ENCODE measurements at regions not wholly inside any gene's neighbourhood (a gene's known extent, or its start where the extent isn't known, plus 50 kb on each side); places are given as distances from the start of the nearest gene placed in this dataset.

- H3K4me3 ChIP-seq (replicated peaks; ENCODE audit: low read depth, low read length) = no peak overlapping the region
- TF ChIP-seq, protein P1, sequence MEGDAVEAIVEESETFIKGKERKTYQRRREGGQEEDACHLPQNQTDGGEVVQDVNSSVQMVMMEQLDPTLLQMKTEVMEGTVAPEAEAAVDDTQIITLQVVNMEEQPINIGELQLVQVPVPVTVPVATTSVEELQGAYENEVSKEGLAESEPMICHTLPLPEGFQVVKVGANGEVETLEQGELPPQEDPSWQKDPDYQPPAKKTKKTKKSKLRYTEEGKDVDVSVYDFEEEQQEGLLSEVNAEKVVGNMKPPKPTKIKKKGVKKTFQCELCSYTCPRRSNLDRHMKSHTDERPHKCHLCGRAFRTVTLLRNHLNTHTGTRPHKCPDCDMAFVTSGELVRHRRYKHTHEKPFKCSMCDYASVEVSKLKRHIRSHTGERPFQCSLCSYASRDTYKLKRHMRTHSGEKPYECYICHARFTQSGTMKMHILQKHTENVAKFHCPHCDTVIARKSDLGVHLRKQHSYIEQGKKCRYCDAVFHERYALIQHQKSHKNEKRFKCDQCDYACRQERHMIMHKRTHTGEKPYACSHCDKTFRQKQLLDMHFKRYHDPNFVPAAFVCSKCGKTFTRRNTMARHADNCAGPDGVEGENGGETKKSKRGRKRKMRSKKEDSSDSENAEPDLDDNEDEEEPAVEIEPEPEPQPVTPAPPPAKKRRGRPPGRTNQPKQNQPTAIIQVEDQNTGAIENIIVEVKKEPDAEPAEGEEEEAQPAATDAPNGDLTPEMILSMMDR (IDR thresholded peaks at IDR 0.05; ENCODE audit: low read length, missing control alignments) = no peak
- DNase-seq (ENCODE audit: low read depth) = no peak
Observed at GRCh38 chr5:67617051-67617450, 420.5 kb upstream of the CD180 start.

GRCh38 chr5:67612961-67613360, 416.4 kb upstream of the CD180 start:
- TF ChIP-seq, protein P1 (IDR thresholded peaks at IDR 0.05; ENCODE audit: low read length, missing control alignments) = no peak
- H3K4me3 ChIP-seq (replicated peaks; ENCODE audit: low read depth, low read length) = no peak overlapping the region
- DNase-seq (ENCODE audit: low read depth) = no peak

DNA sequence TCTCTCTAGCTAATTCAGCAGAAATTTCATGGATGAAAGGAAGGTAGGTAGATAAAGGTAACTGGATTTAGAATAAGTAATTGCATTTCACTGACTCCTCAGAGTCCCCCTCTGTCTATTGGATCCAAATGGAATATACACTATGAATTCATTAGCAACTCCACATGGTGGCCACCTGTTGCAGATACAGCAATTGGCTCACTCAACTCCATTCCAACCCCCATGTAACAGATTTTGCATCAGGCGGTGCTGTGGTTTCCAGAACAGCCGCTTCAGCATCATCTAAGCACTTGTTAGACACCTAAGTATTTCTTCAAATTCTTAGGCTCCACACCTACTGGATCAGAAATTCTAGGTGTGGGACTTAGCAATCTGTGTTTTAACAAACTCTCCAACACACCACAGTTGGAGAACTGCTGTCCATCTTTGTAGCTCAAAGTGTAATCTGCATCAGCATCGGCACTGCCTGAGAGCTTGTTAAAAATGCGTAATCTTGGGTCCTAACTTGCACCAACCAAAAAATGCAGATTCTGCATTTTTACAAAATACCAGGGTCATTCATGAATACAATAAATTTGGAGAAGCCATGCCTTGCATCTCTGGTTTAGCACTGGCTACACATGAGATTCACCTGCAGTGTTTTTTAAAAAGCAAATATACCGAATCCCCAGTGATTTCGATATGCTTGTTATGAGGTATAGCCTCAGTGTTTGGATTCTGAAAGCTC, 413.8 kb upstream of the CD180 start:
- TF ChIP-seq, protein P1 (IDR thresholded peaks at IDR 0.05; ENCODE audit: low read length, missing control alignments) = no peak
- no peak for DNase-seq (ENCODE audit: low read depth)

GRCh38 chr5:67607958-67608357, 411.4 kb upstream of the CD180 start:
- no peak for DNase-seq (ENCODE audit: low read depth)
- TF ChIP-seq, protein P1 (IDR thresholded peaks at IDR 0.05; ENCODE audit: low read length, missing control alignments) = no peak
- H3K4me3 ChIP-seq (replicated peaks; ENCODE audit: low read depth, low read length) = no peak overlapping the region

More for the DNA sequence above, 413.8 kb upstream of the CD180 start:
- H3K4me3 ChIP-seq (replicated peaks; ENCODE audit: low read depth, low read length) = no peak overlapping the region

GRCh38 chr5:67606586-67606947, 410.0 kb upstream of the CD180 start:
- DNase-seq (ENCODE audit: low read depth) = no peak
- TF ChIP-seq, protein P1 (IDR thresholded peaks at IDR 0.05; ENCODE audit: low read length, missing control alignments) = no peak
- no peak overlapping the region for H3K4me3 ChIP-seq (replicated peaks; ENCODE audit: low read depth, low read length)

DNA sequence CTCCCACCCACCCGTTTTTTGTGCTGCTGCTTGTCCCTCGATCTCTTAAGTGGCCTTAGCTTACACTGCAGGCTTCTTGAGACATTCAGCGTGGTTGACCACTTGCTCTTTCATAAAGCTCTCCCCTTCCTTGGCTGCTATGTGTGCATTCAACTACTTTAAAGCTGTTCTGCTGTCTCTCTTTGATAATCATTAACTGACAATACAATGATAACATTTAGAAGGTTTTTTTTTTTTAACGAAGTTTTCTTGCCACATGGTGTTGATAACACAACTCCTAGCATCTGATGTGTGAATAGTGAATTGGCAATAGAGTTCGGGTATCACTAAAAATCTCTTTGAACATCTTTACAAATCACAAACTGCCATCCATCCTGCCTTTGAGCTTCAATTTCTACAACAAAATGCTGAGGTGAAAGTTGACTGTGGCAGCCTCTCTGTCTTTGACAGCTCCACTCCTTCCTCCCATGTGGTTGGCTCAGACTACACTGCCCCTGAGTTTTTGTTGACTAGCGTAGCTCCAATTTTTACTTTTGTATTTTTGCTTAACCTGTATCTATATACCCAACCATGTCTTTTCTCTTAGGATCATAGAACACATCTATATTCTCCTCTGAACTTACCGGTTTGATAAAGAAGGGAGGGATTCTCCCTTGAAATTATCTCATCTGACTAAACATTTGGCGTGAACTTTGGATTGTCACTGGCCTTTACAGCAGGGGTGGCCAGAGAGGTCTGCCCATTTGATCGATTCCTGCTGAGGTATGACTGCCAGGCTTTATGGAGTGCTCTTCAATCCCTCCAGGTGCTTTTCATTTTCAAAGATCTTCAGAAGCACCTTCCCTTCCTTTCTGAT, 409.4 kb upstream of the CD180 start:
- no peak for DNase-seq (ENCODE audit: low read depth)
- no peak overlapping the region for H3K4me3 ChIP-seq (replicated peaks; ENCODE audit: low read depth, low read length)
- TF ChIP-seq, protein P1 (IDR thresholded peaks at IDR 0.05; ENCODE audit: low read length, missing control alignments) = no peak
